ENCODE measurements at regions not wholly inside any gene's neighbourhood (a gene's known extent, or its start where the extent isn't known, plus 50 kb on each side); places are given as distances from the start of the nearest gene placed in this dataset.
A peak's percentile ranks its signal among the peaks of the same experiment; 100 is the strongest.

GRCh38 chr2:215583881-215584280, 148.0 kb upstream of the FN1 start:
- Histone ChIP-seq H3K27me3 (ENCODE audit: insufficient read depth in 3 of 3, low read length in 2 of 3) (no peaks in the 10 kb centered on the region), H3K4me1 (no peaks in the 10 kb centered on the region), H3K9me3 (no peaks in the 10 kb centered on the region), H3K36me3 (ENCODE audit: insufficient read depth in 1 of 2, low read depth in 1 of 2) (no peaks in the 10 kb centered on the region), H3K27ac (no peak overlapping the region), H3K4me3 (no peak overlapping the region)
- 70 to 91% (median 72%) methylated on average over 1 of the region's 1 CpG for WGBS, 3 donors
- intact Hi-C loops (cut with DNase I), result no loop called here
- ATAC-seq, result no peak
- DNase-seq, result no peak
- TF ChIP-seq CTCF (IDR thresholded peaks at IDR 0.05), result no peak

GRCh38 chr2:215579809-215580208, 143.9 kb upstream of the FN1 start:
- Histone ChIP-seq H3K27me3 (ENCODE audit: insufficient read depth in 3 of 3, low read length in 2 of 3) (no peaks in the 10 kb centered on the region), H3K4me3 (no peak overlapping the region), H3K27ac (no peak overlapping the region), H3K4me1 (no peaks in the 10 kb centered on the region), H3K36me3 (ENCODE audit: insufficient read depth in 1 of 2, low read depth in 1 of 2) (no peaks in the 10 kb centered on the region), H3K9me3 (no peaks in the 10 kb centered on the region)
- peak in 2 of 4 donors; percentile 47 to 69 for ATAC-seq
- no peak for TF ChIP-seq CTCF (IDR thresholded peaks at IDR 0.05)
- 34 to 42% (median 39%) methylated on average over 3 of the region's 3 CpGs for WGBS, 3 donors
- DNase-seq, result no peak
- intact Hi-C loops (cut with DNase I), result no loop called here

- DNase-seq (no peak), ATAC-seq (no peak)
- Histone ChIP-seq H3K36me3 (ENCODE audit: insufficient read depth in 1 of 2, low read depth in 1 of 2) (no peaks in the 10 kb centered on the region), H3K4me1 (no peaks in the 10 kb centered on the region), H3K9me3 (no peaks in the 10 kb centered on the region), H3K27me3 (ENCODE audit: insufficient read depth in 3 of 3, low read length in 2 of 3) (no peaks in the 10 kb centered on the region), H3K4me3 (no peak overlapping the region), H3K27ac (no peak overlapping the region)
- intact Hi-C loops (cut with DNase I), result no loop called here
- TF ChIP-seq CTCF (IDR thresholded peaks at IDR 0.05), result no peak
Measured at GRCh38 chr2:215577356-215577755, 141.5 kb upstream of the FN1 start.

- H3K9me3 ChIP-seq, result no peaks in the 10 kb centered on the region
- no peak overlapping the region for H3K4me3 ChIP-seq
- H3K4me1 ChIP-seq, result no peaks in the 10 kb centered on the region
- H3K36me3 ChIP-seq (ENCODE audit: insufficient read depth in 1 of 2, low read depth in 1 of 2), result no peaks in the 10 kb centered on the region
- ATAC-seq, result no peak
- intact Hi-C loops (cut with DNase I), result no loop called here
- WGBS, 3 donors, result 90 to 92% (median 91%) methylated on average over 3 of the region's 3 CpGs
- no peak overlapping the region for H3K27ac ChIP-seq
- no peak for TF ChIP-seq CTCF (IDR thresholded peaks at IDR 0.05)
- no peaks in the 10 kb centered on the region for H3K27me3 ChIP-seq (ENCODE audit: insufficient read depth in 3 of 3, low read length in 2 of 3)
- DNase-seq, result no peak
Measured at GRCh38 chr2:215576572-215576971, 140.7 kb upstream of the FN1 start.

GRCh38 chr2:215573496-215573895, 137.6 kb upstream of the FN1 start:
- Histone ChIP-seq H3K36me3 (ENCODE audit: insufficient read depth in 1 of 2, low read depth in 1 of 2) (no peaks in the 10 kb centered on the region), H3K4me3 (no peak overlapping the region), H3K4me1 (no peaks in the 10 kb centered on the region), H3K27me3 (ENCODE audit: insufficient read depth in 3 of 3, low read length in 2 of 3) (no peaks in the 10 kb centered on the region), H3K27ac (no peak overlapping the region), H3K9me3 (no peaks in the 10 kb centered on the region)
- no peak for TF ChIP-seq CTCF (IDR thresholded peaks at IDR 0.05)
- intact Hi-C loops (cut with DNase I), result no loop called here
- ATAC-seq (no peak), DNase-seq (no peak)

Measured in psoas muscle (tissue), 7 donors.